GM21526 (cell line): ENCODE measurements at regions not wholly inside any gene's neighbourhood (a gene's known extent, or its start where the extent isn't known, plus 50 kb on each side); places are given as distances from the start of the nearest gene placed in this dataset.
A peak's percentile ranks its signal among the peaks of the same experiment; 100 is the strongest.

ENCODE experiments used
- ATAC-seq: cut with Tn5 transposase; IDR thresholded peaks from one replicate; pipeline ENCODE4 v1.9.1; 2021; ENCODE audit warnings: moderate library complexity; ENCODE audit not compliant: unreplicated experiment, low FRiP score

GRCh38 chr7:46949270-46949931 lies 632.5 kb downstream of the TNS3 start:
- no peak for ATAC-seq

GRCh38 chr7:46948716-46949115 lies 633.2 kb downstream of the TNS3 start:
- no peak for ATAC-seq

GRCh38 chr7:46945328-46945727 lies 636.6 kb downstream of the TNS3 start:
- no peak for ATAC-seq

GRCh38 chr7:46943996-46944395 lies 637.9 kb downstream of the TNS3 start:
- ATAC-seq: no peak

GRCh38 chr7:46942574-46942973 lies 639.3 kb downstream of the TNS3 start:
- ATAC-seq: no peak

GRCh38 chr7:46940178-46940577 lies 641.7 kb downstream of the TNS3 start:
- ATAC-seq: no peak

- no peak for ATAC-seq
These were observed 642.4 kb downstream of the TNS3 start for GRCh38 chr7:46939558-46939957.

- peak; percentile 61 for ATAC-seq
These were observed 642.8 kb downstream of the TNS3 start for GRCh38 chr7:46939089-46939488.

GRCh38 chr7:46937826-46938225 lies 644.1 kb downstream of the TNS3 start:
- ATAC-seq: no peak

- no peak for ATAC-seq
These were observed 647.6 kb downstream of the TNS3 start for GRCh38 chr7:46934198-46934825.

- ATAC-seq: no peak
These were observed 648.3 kb downstream of the TNS3 start for GRCh38 chr7:46933596-46933995.

GRCh38 chr7:46932676-46933424 lies 649.1 kb downstream of the TNS3 start:
- ATAC-seq: no peak

GRCh38 chr7:46932306-46932675 lies 649.6 kb downstream of the TNS3 start:
- ATAC-seq: no peak

GRCh38 chr7:46930366-46930765 lies 651.5 kb downstream of the TNS3 start:
- ATAC-seq: no peak

- no peak for ATAC-seq
These were observed 652.6 kb downstream of the TNS3 start for GRCh38 chr7:46929359-46929758.

GRCh38 chr7:46928719-46929118 lies 653.2 kb downstream of the TNS3 start:
- no peak for ATAC-seq

GRCh38 chr7:46927131-46927810 lies 654.6 kb downstream of the TNS3 start:
- ATAC-seq: no peak

- no peak for ATAC-seq
These were observed 665.3 kb downstream of the TNS3 start for GRCh38 chr7:46916581-46916980.

- ATAC-seq: no peak
These were observed 669.2 kb downstream of the TNS3 start for GRCh38 chr7:46912692-46913091.

GRCh38 chr7:46909601-46910051 lies 672.3 kb downstream of the TNS3 start:
- ATAC-seq: no peak

- ATAC-seq: no peak
These were observed 673.1 kb downstream of the TNS3 start for GRCh38 chr7:46908770-46909169.
